ENCODE measurements at regions not wholly inside any gene's neighbourhood (a gene's known extent, or its start where the extent isn't known, plus 50 kb on each side); places are given as distances from the start of the nearest gene placed in this dataset.

GRCh38 chr6:148090326-148090725, 252.3 kb upstream of the SASH1 start:
- DNase-seq (ENCODE audit: low read depth in 2 of 2) = no peak

GRCh38 chr6:148091394-148091793, 251.2 kb upstream of the SASH1 start:
- DNase-seq (ENCODE audit: low read depth in 2 of 2) = no peak

GRCh38 chr6:148103436-148103835, 239.2 kb upstream of the SASH1 start:
- no peak for DNase-seq (ENCODE audit: low read depth in 2 of 2)

GRCh38 chr6:148104131-148104530, 238.5 kb upstream of the SASH1 start:
- DNase-seq (ENCODE audit: low read depth in 2 of 2) = no peak

DNA sequence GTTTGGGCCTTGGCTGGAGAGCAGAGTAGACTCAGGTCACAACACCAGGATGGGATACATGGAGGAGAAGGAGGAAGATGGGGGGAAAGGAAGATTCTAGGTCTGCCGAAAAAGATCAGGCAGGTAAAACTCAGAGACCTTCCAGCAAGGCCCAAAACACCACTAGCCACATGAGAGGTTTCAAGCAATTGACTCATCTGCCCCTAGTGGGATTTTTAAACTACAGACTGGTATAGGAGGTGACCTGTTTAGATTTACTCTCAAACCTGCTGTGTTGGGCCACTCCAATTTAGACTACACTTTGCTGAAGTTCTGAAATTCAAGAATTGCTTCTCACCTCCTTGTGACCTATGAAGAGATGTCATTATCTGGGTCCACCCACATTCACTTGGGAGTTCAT, 236.9 kb upstream of the SASH1 start:
- DNase-seq (ENCODE audit: low read depth in 2 of 2) = no peak

DNA sequence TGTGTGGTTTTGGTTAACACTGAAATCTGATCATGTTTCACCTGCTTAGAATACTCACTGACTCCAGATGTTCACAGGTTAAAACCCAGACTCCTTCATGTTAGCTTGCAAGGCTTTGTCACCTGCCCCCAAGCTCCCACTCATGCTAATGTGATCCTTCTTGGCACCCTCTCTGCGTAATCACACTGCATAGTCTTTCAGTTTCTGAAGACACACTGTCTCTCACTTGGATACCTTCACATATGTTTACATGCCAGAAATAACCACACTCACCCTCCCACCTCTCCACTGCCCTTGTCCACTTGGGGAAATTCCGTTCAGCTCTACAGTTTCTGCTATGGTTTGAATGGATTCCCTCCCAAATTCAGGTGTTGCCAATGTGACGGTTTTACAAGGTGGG, 234.7 kb upstream of the SASH1 start:
- no peak for DNase-seq (ENCODE audit: low read depth in 2 of 2)

DNA sequence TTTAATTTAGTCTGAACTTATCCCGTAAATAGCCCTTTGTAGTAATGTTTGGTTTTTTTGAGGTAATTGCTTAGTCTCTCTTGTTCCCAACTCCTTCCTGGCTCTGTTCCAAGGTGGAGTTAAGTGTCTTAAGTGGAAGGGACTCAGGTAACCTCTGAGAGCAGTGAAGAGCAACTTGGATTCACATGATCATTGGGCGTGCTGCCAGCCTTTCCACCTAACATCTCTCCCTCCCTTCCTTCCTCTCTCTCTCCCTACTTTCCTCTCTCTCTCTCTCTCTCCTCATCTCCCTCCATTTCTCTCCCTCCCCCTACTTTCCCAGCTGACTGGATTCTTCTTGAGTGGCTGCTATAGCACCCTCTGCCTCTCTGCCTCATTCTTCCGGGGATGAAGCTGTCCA, 232.9 kb upstream of the SASH1 start:
- no peak for DNase-seq (ENCODE audit: low read depth in 2 of 2)

DNA sequence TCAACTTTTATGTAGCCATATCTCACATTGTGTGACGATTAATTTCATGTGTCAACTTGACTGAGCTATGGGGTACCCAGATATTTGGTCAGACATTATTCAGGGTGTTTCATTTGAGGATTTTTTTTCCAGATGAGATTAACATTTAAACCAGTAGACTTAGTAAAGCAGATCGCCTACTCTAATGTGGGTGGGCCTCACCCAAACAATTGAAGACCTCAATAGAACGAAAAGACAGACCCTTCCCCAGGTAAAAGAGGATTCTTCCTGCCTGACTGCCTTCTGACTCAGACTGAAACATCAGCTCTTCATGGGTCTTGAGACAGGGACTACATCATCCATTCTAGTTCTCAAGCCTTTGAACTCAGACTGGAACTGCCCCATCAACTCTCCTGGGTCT, 231.7 kb upstream of the SASH1 start:
- no peak for DNase-seq (ENCODE audit: low read depth in 2 of 2)

DNA sequence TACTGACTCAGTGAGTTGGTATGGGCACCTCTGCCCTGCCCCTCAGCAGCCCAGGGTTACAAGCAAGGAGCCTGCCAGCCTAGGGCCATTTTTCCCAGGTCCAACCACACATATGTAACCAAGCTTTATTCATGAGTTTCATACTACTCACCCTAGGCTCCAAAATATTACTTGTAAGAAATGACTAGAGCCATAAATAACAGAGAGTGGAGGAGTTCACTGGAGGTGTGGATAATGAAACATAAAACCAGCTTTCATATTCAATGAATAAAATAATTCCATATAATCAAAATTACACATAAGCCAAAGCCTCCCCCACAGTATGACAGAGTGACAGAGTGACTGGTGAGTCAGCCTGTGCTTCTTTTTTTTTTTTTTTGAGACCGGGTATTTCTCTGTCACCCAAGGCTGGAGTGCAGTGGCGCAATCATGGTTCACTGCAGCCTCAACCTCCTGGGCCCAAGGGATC, 229.8 kb upstream of the SASH1 start:
- DNase-seq (ENCODE audit: low read depth in 2 of 2) = no peak

DNA sequence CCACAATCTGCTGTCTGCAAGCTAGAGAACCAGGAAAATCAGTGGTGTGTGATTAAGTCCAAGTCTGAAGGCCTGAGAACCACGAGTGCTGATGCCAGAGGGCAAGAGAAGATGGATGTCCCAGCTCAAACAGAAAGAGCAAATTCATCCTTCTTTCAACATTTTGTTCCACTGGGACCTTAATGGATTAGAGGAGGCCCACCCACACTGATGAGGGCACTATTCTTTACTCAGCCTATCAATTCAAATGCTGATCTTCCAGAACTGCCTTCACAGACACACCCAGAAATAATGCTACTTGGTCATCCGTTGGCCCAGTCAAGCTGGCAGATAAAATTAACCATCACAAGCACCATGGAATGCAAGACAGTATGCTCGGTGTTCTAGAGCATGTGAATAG, 226.6 kb upstream of the SASH1 start:
- DNase-seq (ENCODE audit: low read depth in 2 of 2) = no peak

- DNase-seq (ENCODE audit: low read depth in 2 of 2) = no peak
Measured at GRCh38 chr6:148118244-148118643, 224.4 kb upstream of the SASH1 start.

GRCh38 chr6:148128014-148128730, 214.5 kb upstream of the SASH1 start:
- DNase-seq (ENCODE audit: low read depth in 2 of 2) = no peak

- DNase-seq (ENCODE audit: low read depth in 2 of 2) = no peak
Measured at GRCh38 chr6:148134592-148134991, 208.0 kb upstream of the SASH1 start.

GRCh38 chr6:148136586-148136985, 206.1 kb upstream of the SASH1 start:
- no peak for DNase-seq (ENCODE audit: low read depth in 2 of 2)

GRCh38 chr6:148137652-148138051, 205.0 kb upstream of the SASH1 start:
- no peak for DNase-seq (ENCODE audit: low read depth in 2 of 2)

DNA sequence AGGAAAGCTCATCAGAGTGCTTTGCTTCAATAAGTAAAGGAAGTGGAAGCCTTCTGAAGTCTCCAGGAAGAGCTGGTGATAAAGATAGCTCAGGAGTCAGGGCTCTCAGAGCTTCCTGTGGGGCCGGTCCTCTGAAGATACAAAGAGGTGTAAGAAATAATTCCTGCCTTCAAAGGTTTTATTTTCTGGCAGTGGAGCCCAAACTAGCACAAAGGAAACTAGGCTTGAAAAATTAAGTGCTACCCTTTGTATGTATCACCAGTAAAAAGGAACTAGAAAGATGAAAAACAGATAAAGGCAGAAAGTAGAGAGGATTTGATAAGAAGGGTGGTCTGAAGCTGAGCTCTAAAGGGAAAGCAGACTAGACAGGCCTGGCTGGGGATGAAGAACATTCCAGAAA, 204.1 kb upstream of the SASH1 start:
- DNase-seq (ENCODE audit: low read depth in 2 of 2) = no peak

DNA sequence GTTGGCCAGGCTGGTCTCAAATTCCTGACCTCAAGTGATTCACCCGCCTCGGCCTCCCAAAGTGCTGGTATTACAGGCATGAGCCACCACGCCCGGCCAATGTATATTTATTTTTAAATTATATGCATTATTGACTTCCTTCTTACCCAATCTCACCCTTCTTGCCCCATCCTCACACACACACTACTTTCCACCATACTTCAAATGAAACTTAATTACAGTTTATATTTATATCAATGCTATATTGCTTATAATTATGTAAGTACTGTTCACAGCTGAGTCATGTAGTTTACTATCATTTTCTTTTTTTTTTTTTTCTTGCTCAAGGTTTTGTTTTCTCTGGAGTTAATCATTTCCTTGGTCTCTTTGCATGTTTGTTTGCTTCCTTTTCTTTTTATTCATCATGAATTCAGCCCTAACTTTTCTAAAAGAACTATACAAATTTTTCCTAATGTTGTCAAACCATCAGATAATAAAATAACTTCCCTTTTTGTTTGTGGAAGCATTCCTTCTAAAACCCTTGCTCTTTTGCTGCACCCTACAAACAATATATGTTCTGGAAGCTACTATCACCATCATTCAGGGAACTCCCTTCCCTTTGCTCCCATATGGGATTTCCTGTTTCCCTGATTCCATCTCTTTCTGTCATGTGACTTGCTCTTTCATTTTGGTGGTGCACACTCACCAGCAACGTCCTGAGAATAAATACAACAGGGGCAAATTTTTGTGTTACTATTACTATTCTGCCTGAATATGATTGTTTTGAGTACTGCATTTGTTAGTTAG, 201.7 kb upstream of the SASH1 start:
- no peak for DNase-seq (ENCODE audit: low read depth in 2 of 2)

- DNase-seq (ENCODE audit: low read depth in 2 of 2) = no peak
Measured at GRCh38 chr6:148142821-148143220, 199.8 kb upstream of the SASH1 start.

- DNase-seq (ENCODE audit: low read depth in 2 of 2) = no peak
Measured at GRCh38 chr6:148143771-148144170, 198.9 kb upstream of the SASH1 start.

DNA sequence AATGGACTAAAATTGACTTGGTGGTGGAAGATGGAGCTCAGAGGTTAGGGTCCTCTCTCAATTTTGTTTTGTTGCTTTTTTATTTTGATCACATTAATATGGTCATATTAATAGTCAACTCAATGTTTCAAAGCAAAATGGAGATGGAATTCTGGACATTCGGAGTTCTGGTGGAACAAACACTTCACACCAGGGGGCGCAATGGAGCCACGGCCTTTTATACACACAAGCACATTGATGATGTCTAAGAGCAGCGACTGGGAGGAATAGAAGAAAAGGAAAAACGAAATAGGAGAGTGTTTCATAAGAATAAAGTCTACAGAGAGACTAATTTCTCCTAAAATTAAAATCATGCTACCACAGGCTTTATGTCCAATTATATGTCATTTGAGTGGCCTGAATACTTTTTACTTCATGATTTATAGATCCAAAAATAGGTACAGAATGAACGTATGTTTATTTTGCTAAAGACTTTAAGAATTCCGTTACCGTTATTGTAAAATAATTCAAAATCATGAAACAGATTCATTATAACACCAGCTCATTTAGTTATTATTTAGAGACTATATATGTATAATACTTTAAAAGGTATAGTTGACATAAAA, 197.6 kb upstream of the SASH1 start:
- DNase-seq (ENCODE audit: low read depth in 2 of 2) = peak; percentile 54 to 57

- DNase-seq (ENCODE audit: low read depth in 2 of 2) = peak; percentile 11 to 23
Measured at GRCh38 chr6:148146717-148147462, 195.7 kb upstream of the SASH1 start.

DNA sequence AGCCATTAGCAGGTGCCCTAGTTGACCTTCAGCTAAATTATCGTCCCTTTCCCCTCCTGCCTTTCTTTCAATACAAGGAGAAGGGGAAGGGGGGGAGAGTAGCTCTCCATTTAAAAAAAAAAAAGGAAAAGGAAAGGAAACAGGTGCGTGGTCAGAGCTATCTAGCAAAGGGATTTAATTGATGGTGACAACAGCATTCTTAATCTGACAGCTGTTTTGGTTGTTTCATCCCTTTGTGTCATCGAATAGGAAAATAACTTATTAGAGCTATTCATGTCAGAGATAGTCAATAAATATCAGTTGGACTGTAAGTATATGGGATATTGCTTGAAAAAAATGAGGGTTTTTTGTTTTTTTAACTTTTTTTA, 195.2 kb upstream of the SASH1 start:
- no peak for DNase-seq (ENCODE audit: low read depth in 2 of 2)
